BJ (cell line): ENCODE measurements at regions not wholly inside any gene's neighbourhood (a gene's known extent, or its start where the extent isn't known, plus 50 kb on each side); places are given as distances from the start of the nearest gene placed in this dataset.
"Not testable (repeated sequence)": the region's sequence is repeated elsewhere in the genome, so short reads cannot be mapped to it uniquely, and the experiment has no call there.

Source experiments
- CTCF ChIA-PET: fragments of 350-600 bp; formaldehyde crosslinking; extraction: SDS; loops from one replicate; lab custom pipeline; 2021; ENCODE audit warnings: antibody characterized with exemption, inconsistent platforms; lab: Yijun Ruan, JAX
- POLR2A ChIA-PET: fragments of 300-600 bp; sonication (Branson Sonifier 250); formaldehyde crosslinking; extraction: SDS; loops from one replicate; lab custom pipeline; 2021; ENCODE audit warnings: antibody characterized with exemption; lab: Charles Lee
- DNase-seq: peaks from one replicate; pipeline ENCODE4 v3.0.0-alpha.2; 2011; ENCODE audit warnings: low read depth
- H3K27me3 ChIP-seq: 2 replicates; pipeline ENCODE4 v1.6.0; 2011; ENCODE audit warnings: low read length; ENCODE audit not compliant: control insufficient read depth, insufficient read depth
- H3K36me3 ChIP-seq: 2 replicates; pipeline ENCODE4 v1.5.1; 2011; ENCODE audit warnings: low read length; ENCODE audit not compliant: control insufficient read depth, insufficient read depth
- H3K4me3 ChIP-seq: 2 replicates; pipeline ENCODE4 v1.5.1; 2011; ENCODE audit warnings: low read depth, mild to moderate bottlenecking, control low read depth, low read length
- CTCF ChIP-seq: IDR thresholded peaks from 2 replicates; pipeline ENCODE4 v1.5.1; 2011; ENCODE audit warnings: low read depth, mild to moderate bottlenecking, control low read depth, inconsistent platforms, low read length, moderate library complexity; ENCODE audit not compliant: insufficient read depth

GRCh38 chr2:187617905-187618304, 63.7 kb upstream of the TFPI start:
- ChIA-PET POLR2A (no interaction called here), CTCF (no interaction called here)
- TF ChIP-seq CTCF, result no peak
- no peaks in the 10 kb centered on the region for H3K36me3 ChIP-seq
- no peak for DNase-seq
- H3K4me3 ChIP-seq, result no peak overlapping the region
- no peaks in the 10 kb centered on the region for H3K27me3 ChIP-seq

GRCh38 chr2:187618813-187619212, 64.6 kb upstream of the TFPI start:
- ChIA-PET CTCF (no interaction called here), POLR2A (no interaction called here)
- no peaks in the 10 kb centered on the region for H3K36me3 ChIP-seq
- no peak overlapping the region for H3K4me3 ChIP-seq
- DNase-seq, result no peak
- TF ChIP-seq CTCF, result no peak
- no peaks in the 10 kb centered on the region for H3K27me3 ChIP-seq

- POLR2A ChIA-PET, result no interaction called here
- no peak for TF ChIP-seq CTCF
Measured at GRCh38 chr2:187627153-187627552, 72.9 kb upstream of the TFPI start.

GRCh38 chr2:187636731-187637391, 82.6 kb upstream of the TFPI start:
- POLR2A ChIA-PET, CTCF ChIA-PET, H3K27me3 ChIP-seq, H3K36me3 ChIP-seq, DNase-seq, H3K4me3 ChIP-seq: not testable (repeated sequence)

More at GRCh38 chr2:187627153-187627552, 72.9 kb upstream of the TFPI start:
- Histone ChIP-seq H3K36me3 (no peaks in the 10 kb centered on the region), H3K4me3 (no peak overlapping the region), H3K27me3 (no peaks in the 10 kb centered on the region)
- CTCF ChIA-PET, result no interaction called here
- no peak for DNase-seq

GRCh38 chr2:187637392-187637740, 83.1 kb upstream of the TFPI start:
- DNase-seq, CTCF ChIA-PET, H3K36me3 ChIP-seq, POLR2A ChIA-PET, H3K4me3 ChIP-seq, H3K27me3 ChIP-seq: not testable (repeated sequence)

- POLR2A ChIA-PET, CTCF ChIA-PET, H3K4me3 ChIP-seq: not testable (repeated sequence)
Measured at GRCh38 chr2:187637771-187638170, 83.5 kb upstream of the TFPI start.

GRCh38 chr2:187638840-187639239, 84.6 kb upstream of the TFPI start:
- ChIA-PET POLR2A (no interaction called here), CTCF (no interaction called here)
- no peak for DNase-seq
- Histone ChIP-seq H3K4me3 (no peak overlapping the region), H3K36me3 (no peaks in the 10 kb centered on the region), H3K27me3 (no peaks in the 10 kb centered on the region)
- TF ChIP-seq CTCF, result no peak

More at GRCh38 chr2:187637771-187638170, 83.5 kb upstream of the TFPI start:
- H3K27me3 ChIP-seq, DNase-seq, H3K36me3 ChIP-seq: not testable (repeated sequence)
